Naive thymus-derived CD4-positive, alpha-beta T cell (primary cell): ENCODE measurements at regions not wholly inside any gene's neighbourhood (a gene's known extent, or its start where the extent isn't known, plus 50 kb on each side); places are given as distances from the start of the nearest gene placed in this dataset.
A peak's percentile ranks its signal among the peaks of the same experiment; 100 is the strongest.

Experiments
- ATAC-seq: fragments of 150-1000 bp; cut with Tn5 transposase; 2 replicates; pipeline ENCODE4 v1.10.0; 2021; ENCODE audit warnings: mild to moderate bottlenecking, moderate library complexity
- CTCF ChIA-PET: fragments of 350-600 bp; sonication (Branson Sonifier 250); formaldehyde crosslinking; loops from one replicate; lab custom pipeline; 2021; ENCODE audit warnings: antibody characterized with exemption; lab: Charles Lee
- POLR2A ChIA-PET: fragments of 350-600 bp; sonication (Branson Sonifier 250); formaldehyde crosslinking; loops from one replicate; lab custom pipeline; 2021; ENCODE audit warnings: antibody characterized with exemption, inconsistent platforms; lab: Charles Lee
- DNase-seq, 9 donors: peaks; one replicate each; pipeline versions ENCODE4 v3.0.0 to v3.0.0-alpha.2; 2020 to 2022; ENCODE audit warnings: mixed read lengths in 1 of 9
- H3K27ac ChIP-seq: one replicate; pipeline ENCODE4 v1.7.0; 2013; ENCODE audit warnings: mild to moderate bottlenecking, low read depth, low read length, moderate library complexity
- H3K27me3 ChIP-seq, 2 donors: one replicate each; pipeline ENCODE4 v1.7.0; 2013; ENCODE audit warnings: low read length in 2 of 2, mild to moderate bottlenecking in 2 of 2, moderate library complexity in 2 of 2; ENCODE audit not compliant: control insufficient read depth in 2 of 2, insufficient read depth in 2 of 2
- H3K36me3 ChIP-seq, 3 experiments: 1 replicate in 2 of 3; 2 replicates in 1 of 3; pipeline ENCODE4 v1.7.0; 2013; ENCODE audit warnings: low read length in 3 of 3, mild to moderate bottlenecking in 3 of 3, moderate library complexity in 1 of 3; ENCODE audit not compliant: insufficient read depth in 3 of 3, control insufficient read depth in 2 of 3
- H3K4me1 ChIP-seq, 2 donors: one replicate each; pipeline ENCODE4 v1.7.0; 2013; ENCODE audit warnings: low read length in 2 of 2, mild to moderate bottlenecking in 2 of 2, moderate library complexity in 1 of 2; ENCODE audit not compliant: control insufficient read depth in 2 of 2, insufficient read depth in 2 of 2
- H3K4me3 ChIP-seq: 2 replicates; pipeline ENCODE4 v1.7.0; 2013; ENCODE audit warnings: mild to moderate bottlenecking, low read length
- H3K9me3 ChIP-seq, 3 experiments: 1 replicate in 2 of 3; 2 replicates in 1 of 3; pipeline ENCODE4 v1.7.0; 2013; ENCODE audit warnings: low read length in 3 of 3; ENCODE audit not compliant: control insufficient read depth in 2 of 3
- H3K27ac Mint-ChIP-seq, 9 donors: one replicate each; pipeline ENCODE4 v1.8.0; 2020 to 2022; ENCODE audit warnings: mixed read lengths in 9 of 9, mild to moderate bottlenecking in 8 of 9, moderate library complexity in 5 of 9, inconsistent platforms in 2 of 9
- H3K27me3 Mint-ChIP-seq, 5 donors: one replicate each; pipeline ENCODE4 v1.8.0; 2021 to 2022; ENCODE audit warnings: mixed read lengths in 5 of 5, mild to moderate bottlenecking in 1 of 5
- H3K36me3 Mint-ChIP-seq, 5 donors: one replicate each; pipeline ENCODE4 v1.8.0; 2020 to 2022; ENCODE audit warnings: mixed read lengths in 5 of 5, mild to moderate bottlenecking in 3 of 5, inconsistent platforms in 1 of 5
- H3K4me1 Mint-ChIP-seq, 7 donors: one replicate each; pipeline ENCODE4 v1.8.0; 2020 to 2022; ENCODE audit warnings: mixed read lengths in 7 of 7, mild to moderate bottlenecking in 3 of 7, inconsistent platforms in 1 of 7
- H3K4me3 Mint-ChIP-seq, 10 donors: one replicate each; pipeline ENCODE4 v1.8.0; 2020 to 2022; ENCODE audit warnings: mild to moderate bottlenecking in 10 of 10, mixed read lengths in 10 of 10, moderate library complexity in 6 of 10, inconsistent platforms in 2 of 10
- H3K9me3 Mint-ChIP-seq, 11 donors: one replicate each; pipeline ENCODE4 v1.8.0; 2020 to 2022; ENCODE audit warnings: mixed read lengths in 11 of 11, mild to moderate bottlenecking in 4 of 11, inconsistent platforms in 1 of 11, moderate library complexity in 1 of 11
- intact Hi-C, 2 donors: fragments of 100-400 bp; cut with micrococcal nuclease; formaldehyde crosslinking; loops; one replicate each; pipeline ENCODE4 v1.15.1; 2023

DNA sequence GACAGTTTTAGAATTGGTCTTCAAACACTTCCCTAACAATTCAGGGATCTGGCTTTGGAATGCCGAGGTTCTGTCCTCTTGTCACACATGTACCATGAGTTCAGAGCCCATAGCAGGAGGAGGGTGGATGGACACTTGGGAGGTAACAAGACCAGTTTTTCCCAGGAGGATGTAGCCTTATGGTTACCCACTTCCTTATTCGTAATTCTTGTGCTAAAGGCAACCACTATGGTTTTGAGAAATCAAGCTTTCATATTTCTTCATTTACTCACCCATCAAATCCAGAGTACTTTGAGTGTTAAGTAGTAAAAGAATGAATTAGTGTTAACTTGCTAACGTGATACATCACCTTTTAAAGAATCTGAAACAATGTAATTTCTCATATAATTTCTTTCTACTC lies 479.6 kb upstream of the ALCAM start:
- Mint-ChIP-seq H3K4me3 (no peak overlapping the region), H3K36me3 (no peaks in the 10 kb centered on the region), H3K27me3 (no peaks in the 10 kb centered on the region), H3K4me1 (no peaks in the 10 kb centered on the region), H3K9me3 (peaks cover 0 to 4% (median 0%) of the 10 kb centered on the region in 11 donors), H3K27ac (no peak overlapping the region)
- no peak for ATAC-seq
- intact Hi-C loops: no loop called here
- CTCF ChIA-PET: no interaction called here
- Histone ChIP-seq H3K9me3 (no peaks in the 10 kb centered on the region), H3K4me1 (no peaks in the 10 kb centered on the region), H3K27ac (no peak overlapping the region), H3K27me3 (no peaks in the 10 kb centered on the region), H3K4me3 (no peak overlapping the region), H3K36me3 (no peaks in the 10 kb centered on the region)
- DNase-seq: no peak
- POLR2A ChIA-PET: no interaction called here

DNA sequence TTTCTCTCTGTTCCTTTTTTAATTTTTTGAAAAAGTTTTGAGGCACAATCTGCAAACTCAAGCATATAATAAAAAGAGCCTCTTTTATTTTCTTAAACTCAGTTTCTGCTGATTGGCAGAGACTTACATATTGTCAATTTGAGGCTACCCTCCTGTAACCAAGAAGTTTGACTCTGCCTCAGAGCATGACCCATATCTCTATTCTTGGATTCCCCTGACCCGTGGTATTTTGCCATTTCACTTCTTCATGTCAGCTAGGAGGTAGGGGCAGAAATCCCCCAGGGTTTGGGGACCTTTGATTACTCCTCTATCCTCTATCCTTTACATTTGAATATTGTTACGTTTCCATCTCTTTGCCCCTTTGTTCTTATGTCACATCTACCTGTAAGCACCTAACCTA lies 479.1 kb upstream of the ALCAM start:
- Histone ChIP-seq H3K9me3 (no peaks in the 10 kb centered on the region), H3K27ac (no peak overlapping the region), H3K27me3 (no peaks in the 10 kb centered on the region), H3K36me3 (no peaks in the 10 kb centered on the region), H3K4me3 (no peak overlapping the region), H3K4me1 (no peaks in the 10 kb centered on the region)
- Mint-ChIP-seq H3K9me3 (peaks cover 0 to 4% (median 0%) of the 10 kb centered on the region in 11 donors), H3K27ac (no peak overlapping the region), H3K4me3 (no peak overlapping the region), H3K27me3 (no peaks in the 10 kb centered on the region), H3K36me3 (no peaks in the 10 kb centered on the region), H3K4me1 (no peaks in the 10 kb centered on the region)
- ChIA-PET POLR2A (no interaction called here), CTCF (no interaction called here)
- intact Hi-C loops: no loop called here
- DNase-seq: no peak
- no peak for ATAC-seq

DNA sequence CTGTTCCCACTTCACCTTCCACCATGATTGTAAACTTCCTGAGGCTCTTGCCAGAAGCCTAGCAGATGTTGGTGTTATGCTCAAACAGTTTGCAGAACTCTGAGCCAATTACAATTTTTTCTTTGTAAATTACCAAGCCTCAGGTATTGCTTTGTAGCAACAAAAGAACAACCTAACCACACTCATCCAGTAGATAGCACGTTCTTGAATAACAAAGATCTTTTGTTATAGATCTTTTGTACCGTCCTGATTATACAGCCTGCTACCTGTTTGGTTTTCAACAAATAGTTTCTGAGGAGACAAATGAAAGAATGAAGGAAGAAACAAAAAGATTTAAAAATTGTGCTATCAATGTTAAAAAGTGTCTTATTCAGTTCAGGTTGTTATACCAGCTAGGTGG lies 474.7 kb upstream of the ALCAM start:
- Mint-ChIP-seq H3K4me3 (no peak overlapping the region), H3K27me3 (no peaks in the 10 kb centered on the region), H3K9me3 (peaks cover 0 to 3% (median 0%) of the 10 kb centered on the region in 11 donors), H3K27ac (peak overlapping the region in 1 of 9 donors; percentile 28), H3K36me3 (no peaks in the 10 kb centered on the region), H3K4me1 (no peaks in the 10 kb centered on the region)
- intact Hi-C loops: no loop called here
- Histone ChIP-seq H3K27me3 (no peaks in the 10 kb centered on the region), H3K9me3 (no peaks in the 10 kb centered on the region), H3K36me3 (no peaks in the 10 kb centered on the region), H3K4me3 (no peak overlapping the region), H3K27ac (no peak overlapping the region), H3K4me1 (no peaks in the 10 kb centered on the region)
- POLR2A ChIA-PET: no interaction called here
- no peak for DNase-seq
- CTCF ChIA-PET: no interaction called here
- ATAC-seq: no peak

DNA sequence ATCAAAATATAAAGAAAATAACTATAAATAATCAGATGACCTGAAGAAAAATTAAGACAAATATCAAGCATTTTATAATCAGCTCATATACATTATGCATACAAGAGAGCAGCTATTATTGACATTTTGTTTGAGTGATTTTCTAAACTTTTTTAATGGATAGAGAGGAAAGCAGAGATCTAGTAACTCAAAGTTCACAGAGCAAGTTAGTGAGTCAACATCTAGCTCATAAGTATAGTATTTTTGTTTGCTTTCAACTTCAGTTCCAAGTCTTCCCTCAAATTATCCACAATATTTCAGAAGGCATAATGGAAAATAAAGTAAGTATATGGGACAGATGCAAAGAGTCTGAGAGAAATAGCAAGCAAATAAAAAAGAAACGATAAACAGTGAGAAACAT lies 470.1 kb upstream of the ALCAM start:
- H3K9me3 ChIP-seq: no peaks in the 10 kb centered on the region
- no peaks in the 10 kb centered on the region for H3K36me3 ChIP-seq
- H3K27ac Mint-ChIP-seq: no peak overlapping the region
- no peaks in the 10 kb centered on the region for H3K27me3 Mint-ChIP-seq
- no peaks in the 10 kb centered on the region for H3K27me3 ChIP-seq
- H3K4me1 Mint-ChIP-seq: no peaks in the 10 kb centered on the region
- peaks cover 0 to 5% (median 0%) of the 10 kb centered on the region in 11 donors for H3K9me3 Mint-ChIP-seq
- H3K4me3 ChIP-seq: no peak overlapping the region
- H3K4me1 ChIP-seq: no peaks in the 10 kb centered on the region
- ChIA-PET POLR2A (no interaction called here), CTCF (no interaction called here)
- DNase-seq (no peak), ATAC-seq (no peak)
- H3K36me3 Mint-ChIP-seq: no peaks in the 10 kb centered on the region
- no peak overlapping the region for H3K4me3 Mint-ChIP-seq
- H3K27ac ChIP-seq: no peak overlapping the region
- intact Hi-C loops: no loop called here

DNA sequence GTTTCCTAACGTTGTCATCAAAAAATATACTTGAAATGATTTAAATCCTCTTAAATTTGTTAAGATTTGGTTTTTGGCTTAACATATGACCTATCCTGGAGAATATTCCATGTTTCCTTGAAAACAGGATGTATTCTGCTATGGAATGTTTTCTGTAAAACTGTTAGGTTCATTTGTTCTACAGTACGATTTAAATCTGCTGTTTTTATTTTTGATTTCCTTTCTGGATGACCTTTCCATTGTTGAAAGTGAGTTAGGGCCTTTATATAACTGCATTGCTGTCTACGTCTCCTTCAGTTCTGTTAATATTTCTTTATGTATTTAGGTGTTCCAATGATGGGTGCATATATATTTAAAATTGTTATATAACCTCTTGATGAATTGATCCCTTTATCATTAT lies 465.3 kb upstream of the ALCAM start:
- H3K9me3 Mint-ChIP-seq: peaks cover 0 to 23% (median 9%) of the 10 kb centered on the region in 11 donors
- DNase-seq: no peak
- no peaks in the 10 kb centered on the region for H3K36me3 Mint-ChIP-seq
- H3K4me1 ChIP-seq: no peaks in the 10 kb centered on the region
- no peak overlapping the region for H3K4me3 ChIP-seq
- intact Hi-C loops: no loop called here
- no peak overlapping the region for H3K27ac ChIP-seq
- H3K4me1 Mint-ChIP-seq: no peaks in the 10 kb centered on the region
- H3K27me3 Mint-ChIP-seq: no peaks in the 10 kb centered on the region
- ChIA-PET POLR2A (no interaction called here), CTCF (no interaction called here)
- peaks cover 0 to 8% (median 0%) of the 10 kb centered on the region in 3 experiments for H3K9me3 ChIP-seq
- H3K27ac Mint-ChIP-seq: no peak overlapping the region
- ATAC-seq: no peak
- H3K27me3 ChIP-seq: no peaks in the 10 kb centered on the region
- no peaks in the 10 kb centered on the region for H3K36me3 ChIP-seq
- H3K4me3 Mint-ChIP-seq: no peak overlapping the region

GRCh38 chr3:104903064-104903463 lies 463.6 kb upstream of the ALCAM start:
- Mint-ChIP-seq H3K27ac (no peak overlapping the region), H3K36me3 (peaks cover 0 to 3% (median 0%) of the 10 kb centered on the region in 5 donors), H3K4me1 (no peaks in the 10 kb centered on the region), H3K27me3 (no peaks in the 10 kb centered on the region), H3K4me3 (no peak overlapping the region), H3K9me3 (peaks cover 0 to 27% (median 10%) of the 10 kb centered on the region in 11 donors)
- intact Hi-C loops: no loop called here
- ChIA-PET POLR2A (no interaction called here), CTCF (no interaction called here)
- Histone ChIP-seq H3K4me3 (no peak overlapping the region), H3K27me3 (no peaks in the 10 kb centered on the region), H3K4me1 (no peaks in the 10 kb centered on the region), H3K27ac (no peak overlapping the region), H3K9me3 (peaks cover 0 to 8% (median 0%) of the 10 kb centered on the region in 3 experiments), H3K36me3 (no peaks in the 10 kb centered on the region)
- DNase-seq (no peak), ATAC-seq (no peak)

DNA sequence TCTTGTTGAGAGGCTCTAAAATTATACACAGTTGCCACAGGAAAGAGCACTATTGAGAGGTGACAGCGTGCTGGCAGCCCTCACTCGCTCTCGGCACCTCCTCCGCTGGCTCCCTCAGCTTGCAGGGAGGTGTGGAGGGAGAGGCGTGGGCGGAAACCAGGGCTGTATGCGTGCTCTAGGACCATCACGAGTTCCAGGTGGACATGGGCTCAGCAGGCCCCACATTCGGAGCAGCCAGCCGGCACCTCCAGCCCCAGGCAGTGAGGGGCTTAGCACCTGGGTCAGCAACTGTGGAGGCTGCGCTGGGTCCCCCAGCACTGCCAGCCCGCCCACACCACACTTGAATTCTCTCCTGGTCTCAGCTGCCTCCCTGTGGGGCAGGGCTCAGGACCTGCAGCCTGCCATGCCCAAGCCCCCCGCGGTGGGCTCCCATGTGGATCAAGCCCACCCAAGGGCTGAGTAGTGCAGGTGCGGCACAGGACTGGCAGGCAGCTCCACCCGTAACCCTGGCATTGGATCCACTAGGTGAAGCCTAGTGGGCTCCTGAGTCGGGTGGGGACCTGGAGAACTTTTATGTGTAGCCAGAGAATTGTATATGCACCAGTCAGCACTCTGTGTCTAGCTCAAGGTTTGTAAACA lies 460.6 kb upstream of the ALCAM start:
- H3K27me3 Mint-ChIP-seq: no peaks in the 10 kb centered on the region
- H3K27ac Mint-ChIP-seq: no peak overlapping the region
- H3K9me3 ChIP-seq: peaks cover 0 to 8% (median 0%) of the 10 kb centered on the region in 3 experiments
- ATAC-seq (no peak), DNase-seq (no peak)
- H3K36me3 ChIP-seq: no peaks in the 10 kb centered on the region
- ChIA-PET POLR2A (no interaction called here), CTCF (interaction anchor here (0.6 kb wide), 1 partner anchor 57 kb away, joined by 3 read pairs; no protein-coding TSS in a partner anchor)
- no peak overlapping the region for H3K4me3 Mint-ChIP-seq
- intact Hi-C loops: no loop called here
- peaks cover 0 to 27% (median 9%) of the 10 kb centered on the region in 11 donors for H3K9me3 Mint-ChIP-seq
- H3K4me3 ChIP-seq: no peak overlapping the region
- H3K4me1 Mint-ChIP-seq: no peaks in the 10 kb centered on the region
- no peaks in the 10 kb centered on the region for H3K4me1 ChIP-seq
- no peak overlapping the region for H3K27ac ChIP-seq
- peaks cover 0 to 3% (median 0%) of the 10 kb centered on the region in 5 donors for H3K36me3 Mint-ChIP-seq
- no peaks in the 10 kb centered on the region for H3K27me3 ChIP-seq
